Glomerular visceral epithelial cell (primary cell): ENCODE measurements at regions not wholly inside any gene's neighbourhood (a gene's known extent, or its start where the extent isn't known, plus 50 kb on each side); places are given as distances from the start of the nearest gene placed in this dataset.

Source experiments
- DNase-seq: peaks from one replicate; pipeline ENCODE4 v3.0.0-alpha.2; 2016; ENCODE audit errors: extremely low spot score

DNA sequence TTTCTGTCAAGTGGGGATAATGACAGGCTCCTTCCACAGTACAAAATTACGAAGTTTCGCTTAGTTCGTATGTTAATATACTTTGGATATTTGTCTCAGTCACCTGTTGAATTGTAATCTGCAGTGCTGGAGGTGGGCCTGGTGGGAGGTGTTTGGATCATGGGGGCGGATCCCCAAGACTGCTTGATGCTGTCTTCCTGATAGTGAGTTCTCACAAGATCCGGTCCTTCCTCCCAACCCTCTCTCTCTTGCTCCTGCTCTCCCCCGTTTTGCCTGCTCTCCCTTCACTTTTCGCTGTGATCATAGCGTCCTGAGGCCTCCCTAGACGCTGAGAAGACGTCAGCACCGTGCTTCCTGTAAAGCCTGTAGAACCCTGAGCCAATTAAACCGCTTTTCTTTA, 97.1 kb upstream of the EPB41L3 start:
- DNase-seq: no peak

DNA sequence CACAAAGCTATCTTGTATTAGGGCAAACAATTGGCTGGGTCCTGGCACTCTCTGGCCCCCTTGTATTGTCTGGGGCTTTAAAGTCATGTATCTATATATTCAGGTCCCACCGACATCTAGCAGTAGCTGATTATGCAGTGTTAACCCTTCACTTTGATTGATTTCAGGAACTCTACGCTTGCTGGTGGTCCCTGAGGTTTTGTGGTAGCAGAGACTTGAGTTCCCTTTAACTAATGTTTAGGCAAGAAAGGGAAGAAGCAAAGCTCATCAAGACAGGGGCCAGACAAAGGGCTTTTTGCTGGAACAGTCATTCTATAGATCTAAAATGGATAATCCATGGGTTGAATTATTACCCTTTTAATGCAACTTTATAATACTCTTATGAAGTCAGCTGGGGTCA, 95.3 kb upstream of the EPB41L3 start:
- no peak for DNase-seq

DNA sequence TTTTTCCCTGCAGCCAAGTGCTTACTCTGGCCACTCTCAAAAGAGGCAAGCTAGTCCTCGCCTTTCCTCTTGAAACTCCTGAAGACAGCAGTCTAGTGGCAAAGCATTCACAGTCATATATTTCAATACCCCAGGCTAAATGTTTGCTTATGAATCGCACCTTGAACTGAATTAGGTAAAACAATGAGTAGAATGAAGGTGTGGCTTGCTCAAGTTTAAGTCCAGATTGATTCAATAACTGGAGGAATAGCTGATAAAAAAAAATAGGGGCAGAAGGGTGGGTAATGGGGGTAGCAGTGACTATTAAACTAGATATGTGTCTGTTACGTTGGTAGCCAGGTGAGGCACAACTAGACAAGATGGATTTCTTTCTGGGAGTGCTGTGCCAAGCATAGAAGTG, 88.2 kb upstream of the EPB41L3 start:
- DNase-seq: no peak

DNA sequence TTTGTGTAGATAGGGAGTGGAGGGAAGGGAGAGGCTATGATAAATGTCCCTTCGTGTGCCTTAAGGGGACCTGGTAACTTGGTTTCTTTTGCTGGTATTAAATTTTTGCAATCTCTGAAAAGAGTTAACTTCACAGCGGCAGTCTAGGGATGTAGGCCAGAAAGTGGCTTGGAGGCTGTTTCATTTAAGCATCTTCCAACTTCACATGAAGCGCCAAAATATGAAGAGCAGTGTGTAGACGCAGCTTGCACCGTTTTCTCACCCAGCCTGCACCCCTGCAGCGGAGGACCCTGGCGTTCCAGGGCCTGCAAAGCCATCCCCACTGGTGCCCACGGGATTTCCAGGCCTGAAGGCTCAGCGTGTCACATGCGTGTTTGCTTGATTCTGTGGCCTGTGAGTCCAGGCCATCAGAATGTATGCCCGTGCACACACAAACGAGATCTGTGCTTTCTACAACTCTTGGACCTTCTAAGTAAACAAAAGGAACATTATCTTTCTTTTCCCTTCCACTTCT, 87.2 kb upstream of the EPB41L3 start:
- DNase-seq: no peak

DNA sequence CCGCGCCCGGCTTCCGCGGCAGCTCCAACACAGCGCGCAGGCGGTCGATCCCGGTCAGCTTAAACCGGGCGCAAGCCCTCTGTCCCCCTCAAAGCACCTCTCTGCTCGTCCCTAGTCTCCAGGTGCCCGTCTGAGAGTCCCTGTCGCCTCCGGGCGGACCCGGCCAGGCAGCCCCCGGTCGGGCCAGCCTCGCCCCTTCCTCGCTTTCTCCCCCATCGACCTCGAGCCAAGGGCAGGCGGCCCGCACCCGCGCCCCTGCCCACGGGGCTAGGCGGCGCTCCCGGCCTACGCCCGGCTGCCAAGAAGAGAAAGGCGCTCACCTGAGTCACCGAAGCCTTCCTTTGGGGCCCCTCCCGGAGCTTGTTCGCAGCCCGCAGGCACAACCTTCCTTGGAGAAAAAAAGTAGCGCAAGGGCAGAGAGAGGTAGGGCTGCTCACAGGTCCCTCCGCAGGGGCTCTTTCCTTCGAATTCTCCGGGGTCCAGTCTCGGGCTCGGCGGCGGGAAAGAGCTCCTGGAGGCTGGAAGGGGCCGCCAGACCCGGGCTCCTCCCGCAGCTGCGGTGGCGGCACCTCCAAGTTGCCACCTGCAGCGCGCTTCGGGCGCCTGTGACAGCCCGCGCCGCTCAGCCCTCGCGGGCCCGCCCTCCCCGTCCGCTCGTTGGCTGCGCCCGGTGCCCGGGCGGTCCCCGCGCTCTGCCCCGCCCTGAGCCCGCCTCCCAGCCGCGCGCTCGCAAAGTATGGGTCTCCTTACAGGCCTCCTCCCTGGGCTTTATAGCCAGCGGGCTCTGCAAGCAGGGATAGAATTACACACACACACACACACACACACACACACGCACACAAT, 86.5 kb upstream of the EPB41L3 start:
- peak; percentile 87 for DNase-seq

DNA sequence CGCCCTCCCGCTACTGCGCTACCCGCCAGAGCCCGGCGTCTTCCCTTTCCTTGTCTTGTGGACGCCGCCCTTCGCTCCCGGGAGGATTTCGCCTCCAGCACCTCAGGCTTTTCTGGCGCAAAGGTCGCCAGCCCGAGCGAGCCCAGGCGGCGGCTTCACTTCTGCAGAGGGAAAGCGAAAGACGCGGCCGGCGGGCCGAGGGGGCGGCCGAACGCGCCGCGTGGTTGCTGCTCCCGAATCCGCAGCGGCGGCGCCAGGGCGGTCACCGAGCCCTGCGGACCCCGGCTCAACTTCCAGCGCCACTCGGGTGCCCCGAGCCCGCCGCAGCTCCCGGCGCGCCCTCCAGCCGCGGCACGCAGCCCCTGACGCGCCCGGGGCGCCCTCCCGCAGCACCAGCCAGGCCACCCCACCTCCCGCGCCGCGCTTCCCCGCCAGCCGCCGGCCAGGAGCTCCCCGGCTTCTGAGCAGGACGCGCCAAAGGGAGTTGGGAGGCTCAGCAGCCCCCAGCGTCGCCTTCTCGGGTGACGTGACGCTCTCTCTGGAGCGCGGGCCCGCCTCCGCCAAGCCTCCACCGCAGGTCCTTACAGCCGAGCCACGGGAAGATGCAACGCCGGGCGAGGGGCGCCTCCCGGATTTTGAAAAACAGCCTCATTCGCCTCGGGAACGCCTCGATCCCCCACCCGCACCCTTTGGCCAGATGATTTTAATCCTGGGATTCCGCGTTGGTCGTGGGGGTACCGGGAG, 84.9 kb upstream of the EPB41L3 start:
- DNase-seq: peak; percentile 76

DNA sequence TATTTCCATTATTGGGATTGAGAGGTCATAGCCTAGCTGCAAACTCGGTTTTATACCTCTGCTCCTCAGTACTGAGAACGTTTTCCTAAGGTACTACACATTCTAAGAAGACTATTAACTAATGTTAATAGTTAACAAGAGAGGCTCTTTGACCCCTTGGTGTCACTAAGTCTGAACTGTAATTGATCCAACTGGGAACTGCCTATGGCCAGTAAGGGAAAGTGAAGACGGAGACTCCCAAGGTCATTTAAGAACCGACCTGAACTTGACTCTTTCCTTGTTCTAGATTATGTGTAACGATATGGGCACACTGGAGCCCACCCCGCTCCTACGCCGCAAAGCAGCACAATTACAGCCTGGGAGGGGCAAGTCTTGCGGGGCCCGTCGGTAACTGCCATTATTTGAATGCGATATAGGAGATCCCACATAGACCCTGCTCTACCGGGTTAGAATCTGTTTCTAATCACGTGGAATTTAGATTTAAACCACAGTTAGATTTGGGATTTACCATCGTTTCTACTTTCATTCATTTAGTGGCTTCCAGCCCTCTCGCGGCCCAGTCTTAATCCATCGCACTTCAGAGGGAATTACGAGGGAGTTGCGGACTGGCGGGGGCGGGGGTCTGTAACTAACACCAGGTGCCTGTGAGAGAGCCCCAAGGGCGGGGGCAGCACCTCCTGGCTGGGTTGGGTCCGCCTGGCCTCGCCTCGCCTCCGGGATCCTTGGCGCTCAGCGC, 84.1 kb upstream of the EPB41L3 start:
- DNase-seq: peak; percentile 24

DNA sequence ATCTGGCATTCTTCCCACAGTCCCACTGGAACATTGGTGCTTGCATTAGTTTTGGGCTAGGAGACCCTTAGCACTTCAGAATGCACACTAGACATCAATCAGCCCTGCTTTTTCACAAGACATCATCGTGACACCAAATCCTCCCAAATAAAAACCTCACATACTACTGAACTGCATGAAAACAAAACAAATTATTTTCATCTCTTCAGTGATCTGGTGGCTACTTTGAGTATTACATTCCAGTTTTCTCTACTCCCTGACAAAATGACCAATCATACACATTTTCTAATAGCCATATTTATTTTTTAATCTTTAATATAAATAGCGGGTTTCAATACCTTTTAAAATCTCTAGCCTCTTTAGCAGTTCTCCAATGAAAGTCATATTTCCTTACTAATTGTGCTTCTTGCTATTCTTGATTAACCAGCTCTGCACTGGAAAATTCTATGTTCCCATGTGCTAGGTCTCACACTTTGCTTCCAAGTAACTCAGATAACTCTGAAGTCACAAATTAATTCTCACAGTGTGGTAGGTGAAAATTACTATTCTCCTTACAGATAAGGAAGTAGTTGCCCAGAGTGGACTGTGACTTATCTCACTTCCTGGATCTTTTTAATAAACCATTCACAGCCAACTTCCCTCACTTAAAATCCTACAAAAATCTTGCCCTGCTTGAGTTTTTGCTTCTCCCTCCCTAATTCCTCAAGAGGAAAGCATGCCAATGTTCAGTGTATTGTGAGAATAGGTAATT, 82.5 kb upstream of the EPB41L3 start:
- no peak for DNase-seq

DNA sequence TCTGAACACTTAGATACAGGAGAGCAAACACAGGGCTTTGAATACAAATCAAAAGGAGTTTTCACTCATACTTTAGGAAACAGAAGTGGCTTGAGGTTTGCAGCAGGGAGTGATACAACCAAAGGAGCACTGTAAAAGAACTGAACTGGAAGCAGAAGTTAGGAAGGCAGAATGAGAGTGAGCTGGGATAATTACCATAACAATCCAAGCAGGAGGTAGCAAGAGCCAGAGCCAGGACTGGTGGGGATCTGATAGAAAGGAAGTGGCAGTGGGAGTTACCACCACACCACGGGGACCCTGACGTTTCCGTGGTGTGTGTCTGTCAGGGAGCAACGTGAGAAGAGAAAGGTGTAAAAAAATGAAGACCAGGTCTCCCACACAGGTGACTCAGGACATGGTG, 81.3 kb upstream of the EPB41L3 start:
- DNase-seq: no peak

DNA sequence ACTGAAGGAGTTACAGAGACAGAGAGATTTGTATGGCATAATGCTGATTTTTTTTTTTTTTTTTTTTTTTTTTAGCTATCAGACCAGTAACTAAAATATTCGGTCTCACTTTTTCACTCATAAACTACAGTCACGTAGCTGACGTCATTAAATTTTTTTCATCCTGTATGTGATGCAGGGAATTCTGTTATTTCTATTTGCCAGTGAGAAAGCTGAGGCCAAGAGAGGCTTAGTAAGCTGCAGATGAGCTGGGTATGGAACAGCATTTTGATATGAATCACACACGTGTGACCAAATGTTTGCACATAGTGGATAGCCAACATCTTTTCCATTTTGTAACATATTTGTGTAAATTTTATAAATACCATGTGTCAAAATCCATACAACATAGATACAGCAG, 79.1 kb upstream of the EPB41L3 start:
- DNase-seq: no peak

DNA sequence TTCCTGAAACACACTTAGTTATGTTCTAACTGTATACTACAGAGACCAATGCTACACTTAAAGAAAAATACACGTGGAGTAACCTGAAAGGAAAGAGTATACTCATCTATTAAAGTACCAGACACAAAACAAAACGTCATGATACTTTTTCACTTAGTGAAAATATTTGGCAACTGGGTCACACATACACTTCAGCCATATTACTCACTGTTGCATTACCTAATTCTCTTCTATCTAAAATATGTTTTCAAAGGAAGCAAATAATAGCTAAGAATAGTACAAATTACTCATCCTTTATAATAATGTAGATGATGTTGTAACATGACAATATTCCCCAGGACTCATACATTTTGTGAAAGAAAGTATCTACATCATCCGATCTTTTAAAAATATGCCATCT, 76.5 kb upstream of the EPB41L3 start:
- DNase-seq: no peak

DNA sequence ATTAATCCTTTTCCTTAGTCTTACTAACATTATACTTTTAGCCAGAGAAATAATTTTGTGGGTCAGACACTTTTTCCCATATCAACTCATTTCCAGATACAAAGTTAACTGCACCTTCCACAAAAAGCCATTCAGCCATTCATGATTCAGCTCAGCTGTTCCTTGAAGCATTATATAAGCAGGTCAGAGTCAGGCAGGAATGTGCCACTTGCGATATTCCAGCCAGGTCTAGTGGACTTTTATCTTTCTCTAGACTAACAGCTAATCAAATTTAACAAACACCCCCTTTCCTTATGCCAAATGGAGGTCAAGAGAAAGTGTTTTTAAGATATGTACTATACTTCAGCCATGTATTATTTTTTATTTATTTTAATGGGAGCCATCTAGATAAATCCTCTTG, 75.6 kb upstream of the EPB41L3 start:
- peak; percentile 31 for DNase-seq

DNA sequence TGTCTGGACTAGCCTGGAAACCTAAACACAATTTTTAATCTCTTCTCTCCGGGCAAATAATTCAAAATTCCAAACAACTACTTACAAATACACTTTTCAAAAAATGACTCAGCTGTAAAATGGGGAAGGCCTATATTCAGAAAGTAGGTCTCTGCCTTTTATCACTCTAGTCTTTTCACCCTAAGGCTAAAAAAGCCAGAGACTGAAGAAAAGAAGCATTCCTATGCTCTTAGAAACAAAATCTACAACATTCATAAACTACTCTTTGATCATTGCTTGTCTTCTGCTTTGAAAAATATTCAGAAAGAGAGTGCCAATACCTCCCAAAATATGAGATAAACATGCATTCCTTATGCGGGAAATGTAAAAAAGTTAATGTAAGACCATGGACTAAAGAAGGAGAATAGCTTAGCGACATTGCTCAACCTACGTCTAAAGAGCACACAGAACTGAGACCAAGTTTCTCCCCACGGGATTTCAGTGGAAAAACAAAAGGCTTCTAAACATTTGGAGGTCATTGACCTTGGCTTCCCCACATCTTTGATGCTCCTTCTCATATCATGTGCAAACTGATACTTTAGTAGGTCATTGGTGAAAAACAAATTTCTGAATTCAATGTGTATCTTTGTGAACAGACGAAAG, 74.4 kb upstream of the EPB41L3 start:
- no peak for DNase-seq

DNA sequence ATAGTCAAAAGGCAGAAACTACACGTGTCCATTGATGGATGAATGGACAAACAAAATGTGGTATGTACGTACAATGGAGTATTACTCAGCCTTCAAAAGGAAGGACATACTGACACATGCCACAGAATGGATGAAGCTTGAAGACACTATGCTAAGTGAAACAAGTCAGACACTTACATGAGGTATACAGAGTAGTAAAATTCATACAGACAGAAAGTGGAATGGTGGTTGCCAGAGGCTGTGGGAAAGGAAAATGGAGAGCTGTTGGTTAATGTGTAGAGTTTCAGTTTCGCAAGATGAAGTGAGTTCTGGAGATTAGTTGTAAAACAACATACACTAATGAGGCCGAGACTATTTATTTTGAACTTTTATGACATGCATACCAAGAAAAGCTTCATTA, 67.4 kb upstream of the EPB41L3 start:
- DNase-seq: no peak

DNA sequence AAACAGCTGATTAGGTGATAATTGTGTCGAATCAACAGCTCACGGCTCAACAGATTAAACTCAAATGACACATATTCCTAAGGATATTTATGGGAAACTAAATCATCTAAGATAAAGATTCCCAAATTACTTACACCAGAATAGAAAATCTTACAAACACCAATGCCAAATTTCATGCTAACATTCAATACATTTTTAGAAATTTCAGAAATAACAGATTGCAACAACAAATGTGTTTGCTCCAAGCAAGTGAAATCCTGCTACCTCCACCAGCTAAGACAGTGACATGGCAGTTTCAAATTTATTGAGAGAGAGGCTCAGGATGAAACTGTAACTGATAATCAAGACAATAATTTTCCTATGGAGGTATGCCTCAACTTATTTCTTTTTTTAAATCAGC, 65.0 kb upstream of the EPB41L3 start:
- no peak for DNase-seq

DNA sequence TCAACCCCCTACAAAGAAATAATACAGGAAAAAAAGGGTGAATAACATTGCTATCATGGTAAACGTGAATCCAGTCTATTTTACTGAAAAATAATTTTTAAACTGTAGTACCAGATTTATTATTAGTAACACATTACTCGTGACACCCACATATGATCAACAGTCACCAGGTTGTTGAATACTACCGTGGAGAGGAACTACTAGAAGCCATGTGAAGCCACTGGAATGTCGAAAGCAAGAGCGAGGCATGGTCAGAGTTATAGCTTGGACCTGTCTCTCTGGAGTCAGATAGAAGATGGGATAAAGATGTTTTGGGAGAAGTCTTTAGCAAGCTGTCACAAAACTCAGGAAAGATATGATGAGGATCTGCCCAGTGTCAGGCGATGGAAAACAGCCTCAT, 63.2 kb upstream of the EPB41L3 start:
- no peak for DNase-seq

DNA sequence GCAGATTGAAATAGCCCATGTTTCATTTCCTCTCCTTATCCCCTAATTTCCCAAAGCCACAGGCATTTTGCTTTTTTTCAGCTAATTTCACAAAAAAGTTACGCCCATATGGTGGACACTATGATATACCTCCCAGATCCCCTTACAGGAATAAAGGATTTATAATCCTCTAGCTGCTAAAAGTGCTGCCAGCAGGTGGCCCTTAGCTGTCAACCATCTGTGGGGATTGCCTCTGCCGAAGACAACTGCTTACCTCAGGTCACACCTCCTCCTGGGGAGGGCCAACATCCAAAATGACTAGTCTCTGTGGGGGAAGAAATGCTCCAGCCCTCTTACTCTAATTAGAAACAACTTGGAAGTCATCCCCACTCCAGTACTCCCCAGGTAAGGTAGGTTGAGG, 61.0 kb upstream of the EPB41L3 start:
- no peak for DNase-seq

DNA sequence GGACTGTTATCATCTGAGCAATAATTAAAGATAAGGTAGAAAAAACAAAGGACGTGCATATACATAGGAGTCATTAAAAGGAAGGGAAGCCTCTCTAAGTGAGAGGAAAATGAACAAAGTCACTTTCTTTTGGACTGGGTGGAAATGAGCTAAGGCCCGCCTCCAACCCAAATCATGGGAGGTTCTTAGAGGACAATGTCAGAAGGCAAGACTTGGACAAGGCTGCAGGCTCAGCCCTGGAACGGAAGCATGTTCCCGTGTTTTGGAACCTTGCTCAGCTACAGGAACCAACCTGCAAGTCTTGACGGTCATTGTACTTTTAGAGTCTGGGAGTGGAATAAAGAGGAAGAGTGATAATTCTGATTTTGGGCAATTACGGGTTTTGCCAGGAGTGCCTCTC, 59.4 kb upstream of the EPB41L3 start:
- DNase-seq: no peak

DNA sequence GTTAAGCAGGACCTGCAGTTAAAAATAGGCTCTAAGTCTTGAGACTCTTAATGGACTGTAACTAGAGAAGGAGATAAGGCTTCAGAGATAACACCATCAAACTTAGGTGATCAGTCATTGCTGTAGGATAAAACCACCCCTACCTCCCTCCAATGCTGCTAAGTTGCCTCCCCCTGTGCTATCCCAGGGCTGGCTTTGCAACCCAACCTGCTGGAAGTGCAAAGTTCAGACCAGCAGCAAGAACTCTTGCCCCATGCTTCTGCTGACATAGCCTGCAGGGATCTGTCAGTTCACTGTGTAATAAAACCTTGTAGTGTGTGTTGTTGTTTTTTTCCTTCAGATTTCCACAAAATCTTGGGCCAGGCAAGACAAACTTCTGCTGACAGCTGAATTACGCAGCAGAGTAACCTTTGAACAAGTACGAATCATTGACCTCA, 57.4 kb upstream of the EPB41L3 start:
- DNase-seq: no peak

DNA sequence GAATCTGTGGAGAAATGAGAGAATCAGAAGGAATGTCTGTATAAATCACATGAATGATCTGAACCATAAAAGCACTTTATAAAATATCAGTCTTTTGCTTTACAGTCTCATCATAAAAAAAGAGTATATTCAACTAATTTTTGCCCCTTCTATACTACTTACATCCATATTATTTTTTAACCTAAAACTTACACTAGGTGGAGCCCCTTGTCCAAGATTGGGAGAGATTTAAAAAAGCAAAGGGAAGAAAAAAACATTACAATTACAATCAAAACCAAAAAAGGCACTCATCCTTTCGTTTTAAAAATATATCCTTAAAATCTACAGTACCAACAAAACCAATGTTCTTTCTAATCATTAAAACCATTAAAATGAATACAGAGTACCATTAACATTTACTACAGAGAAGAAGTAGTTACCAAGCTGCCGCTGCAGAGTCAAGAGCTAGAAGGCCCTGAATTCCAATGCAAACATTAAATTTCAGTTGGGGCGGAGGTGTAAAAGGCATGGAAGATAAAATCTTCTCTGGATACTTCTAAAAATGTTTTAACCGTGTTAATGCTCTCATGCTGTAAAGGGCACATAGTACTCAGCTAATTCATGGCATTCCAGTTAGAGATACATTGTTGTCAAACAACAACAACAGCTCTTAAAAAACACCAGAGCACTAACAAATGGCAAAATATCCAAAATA, 56.7 kb upstream of the EPB41L3 start:
- DNase-seq: peak; percentile 48

DNA sequence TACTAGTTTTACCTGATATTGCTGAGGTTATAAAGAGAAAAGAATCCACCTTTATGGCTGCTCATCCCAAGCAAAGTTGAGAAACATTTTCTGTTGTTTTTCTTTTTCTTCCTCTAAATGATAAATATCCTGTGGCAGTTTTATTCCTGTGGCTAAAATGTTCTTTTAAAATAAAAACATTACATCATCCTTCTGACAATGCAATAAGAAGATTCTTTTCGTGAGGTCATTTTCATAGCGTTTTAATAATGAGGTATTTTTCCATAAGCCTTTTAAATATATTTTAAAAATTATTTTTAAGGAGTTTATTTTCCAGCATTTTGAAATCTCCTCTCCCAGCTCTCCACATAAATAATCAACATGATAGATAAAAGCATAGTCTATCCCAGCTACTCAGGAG, 52.8 kb upstream of the EPB41L3 start:
- no peak for DNase-seq
